Small intestine (tissue), 7 donors: ENCODE measurements at regions not wholly inside any gene's neighbourhood (a gene's known extent, or its start where the extent isn't known, plus 50 kb on each side); places are given as distances from the start of the nearest gene placed in this dataset.

Experiments used
- DNase-seq, 2 donors: peaks; one replicate each; pipeline versions ENCODE4 v3.0.0 to v3.0.0-alpha.2; 2013
- FAIRE-seq: peaks from 2 replicates; lab custom pipeline; 2012; peaks lifted over from hg19 to GRCh38; lab: Jason Lieb, UNC
- H3K27ac ChIP-seq, 3 donors: one replicate each; pipeline ENCODE4 v1.5.1; 2013; ENCODE audit warnings: low read length in 2 of 3, mild to moderate bottlenecking in 2 of 3, control low read depth in 1 of 3, inconsistent platforms in 1 of 3, low read depth in 1 of 3, moderate library complexity in 1 of 3
- H3K27me3 ChIP-seq, 3 donors: one replicate each; pipeline ENCODE4 v1.6.1; 2013; ENCODE audit warnings: low read length in 3 of 3, inconsistent platforms in 1 of 3; ENCODE audit not compliant: control insufficient read depth in 3 of 3, insufficient read depth in 3 of 3
- H3K36me3 ChIP-seq, 3 donors: one replicate each; pipeline ENCODE4 v1.6.1; 2013; ENCODE audit warnings: low read length in 3 of 3, inconsistent platforms in 1 of 3, low read depth in 1 of 3, mild to moderate bottlenecking in 1 of 3, moderate library complexity in 1 of 3; ENCODE audit not compliant: control insufficient read depth in 3 of 3, insufficient read depth in 2 of 3
- H3K4me1 ChIP-seq, 3 donors: one replicate each; pipeline ENCODE4 v1.6.1; 2013; ENCODE audit warnings: low read length in 2 of 3, inconsistent platforms in 1 of 3, low read depth in 1 of 3, mild to moderate bottlenecking in 1 of 3, moderate library complexity in 1 of 3; ENCODE audit not compliant: control insufficient read depth in 3 of 3, insufficient read depth in 2 of 3
- H3K4me3 ChIP-seq, 3 donors: one replicate each; pipeline ENCODE4 v1.5.1; 2013; ENCODE audit warnings: low read length in 3 of 3, control low read depth in 1 of 3, inconsistent platforms in 1 of 3, low read depth in 1 of 3, mild to moderate bottlenecking in 1 of 3, moderate library complexity in 1 of 3
- H3K9me3 ChIP-seq, 2 donors: one replicate each; pipeline ENCODE4 v1.6.1; 2013; ENCODE audit warnings: low read depth in 1 of 2, low read length in 1 of 2; ENCODE audit not compliant: control insufficient read depth in 2 of 2, insufficient read depth in 1 of 2
- WGBS, 3 donors: extraction: QIAGEN DNeasy Blood & Tissue Kit; methylation state at CpG; one replicate each; pipeline ENCODE4 v1.1.7; 2013; 5-methylcytosine and 5-hydroxymethylcytosine counted together
- donor health status: healthy with polysubstance abuse.
- donor health status: control.
- donor health status: control.
- donor health status: Bipolar disorder and iron deficiency.
- donor health status: healthy.

DNA sequence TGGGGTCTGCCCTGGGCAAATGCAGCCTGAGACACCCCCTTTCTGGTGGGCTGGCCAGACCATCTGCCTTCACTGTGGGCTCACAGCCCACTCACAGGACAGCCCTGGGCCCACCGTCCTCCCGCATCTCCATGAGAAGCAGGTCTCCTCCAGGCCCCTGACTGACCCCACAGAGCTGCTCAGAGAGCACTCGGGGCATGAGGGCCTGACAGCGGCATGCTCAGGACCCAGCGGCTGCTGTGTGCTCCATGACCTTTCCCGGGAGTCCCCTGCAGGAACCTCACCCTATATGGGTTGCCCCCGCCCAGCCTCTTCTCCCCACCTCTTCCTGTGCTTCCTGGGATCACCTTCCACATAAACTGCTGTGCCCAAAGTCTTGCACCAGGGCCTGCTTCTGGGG lies 162.4 kb upstream of the CST7 start:
- WGBS, 3 donors: 81 to 88% (median 85%) methylated on average over 5 to 7 of the region's 7 CpGs
- H3K4me3 ChIP-seq: no peak overlapping the region
- FAIRE-seq: no peak
- no peak overlapping the region for H3K27ac ChIP-seq
- no peak for DNase-seq
- H3K4me1 ChIP-seq: no peaks in the 10 kb centered on the region
- no peaks in the 10 kb centered on the region for H3K9me3 ChIP-seq
- peaks cover 0 to 2% (median 0%) of the 10 kb centered on the region in 3 donors for H3K27me3 ChIP-seq
- H3K36me3 ChIP-seq: no peaks in the 10 kb centered on the region

GRCh38 chr20:24787071-24787470 lies 162.0 kb upstream of the CST7 start:
- Histone ChIP-seq H3K27me3 (peaks cover 0 to 2% (median 0%) of the 10 kb centered on the region in 3 donors), H3K36me3 (no peaks in the 10 kb centered on the region), H3K4me1 (no peaks in the 10 kb centered on the region), H3K4me3 (no peak overlapping the region), H3K27ac (no peak overlapping the region), H3K9me3 (no peaks in the 10 kb centered on the region)
- WGBS, 3 donors: 83 to 89% (median 89%) methylated on average over 10 of the region's 10 CpGs
- no peak for FAIRE-seq
- DNase-seq: no peak

DNA sequence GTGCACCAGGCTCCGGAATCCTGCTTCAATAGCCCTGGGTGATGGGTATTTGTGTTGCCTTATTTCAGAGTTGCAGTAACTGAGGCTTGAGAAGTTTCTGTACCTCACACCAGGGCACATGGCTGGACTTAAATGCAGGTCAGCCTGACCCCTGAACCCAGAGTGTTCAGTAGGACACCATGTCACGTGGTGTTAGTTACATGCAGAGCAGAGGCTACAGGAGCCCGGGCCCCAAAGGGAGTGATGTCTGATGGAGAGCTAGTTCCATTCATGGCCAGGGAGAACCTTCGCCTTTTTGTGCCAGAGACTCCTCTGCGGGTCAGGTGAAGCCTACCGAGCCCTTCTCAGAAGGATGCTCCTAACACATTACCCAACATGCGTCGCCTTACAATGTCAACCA lies 161.4 kb upstream of the CST7 start:
- H3K27ac ChIP-seq: no peak overlapping the region
- WGBS, 3 donors: 84 to 93% (median 91%) methylated on average over 8 of the region's 8 CpGs
- H3K4me3 ChIP-seq: no peak overlapping the region
- FAIRE-seq (no peak), DNase-seq (no peak)
- H3K9me3 ChIP-seq: no peaks in the 10 kb centered on the region
- H3K27me3 ChIP-seq: peaks cover 0 to 2% (median 0%) of the 10 kb centered on the region in 3 donors
- H3K4me1 ChIP-seq: no peaks in the 10 kb centered on the region
- no peaks in the 10 kb centered on the region for H3K36me3 ChIP-seq

DNA sequence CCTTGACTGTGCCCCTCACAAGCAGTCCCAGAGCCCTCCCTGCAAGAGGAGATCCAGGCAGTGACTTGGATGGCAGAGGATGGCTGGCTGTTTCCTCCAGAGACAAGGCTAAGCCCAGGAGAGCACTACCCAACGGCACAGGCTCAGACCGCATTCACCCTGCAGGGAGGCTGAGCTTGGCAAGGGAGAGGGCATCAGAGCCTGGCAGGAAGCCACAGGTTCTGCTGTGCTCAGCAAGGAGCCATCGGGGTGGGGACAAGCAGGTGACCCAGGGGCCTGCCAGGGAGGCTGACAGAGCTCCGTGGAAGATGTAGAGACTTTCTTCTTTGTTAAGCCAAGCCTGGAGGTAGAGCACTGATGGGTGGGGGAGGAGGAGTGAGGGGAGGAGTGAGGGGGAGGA lies 159.2 kb upstream of the CST7 start:
- Histone ChIP-seq H3K36me3 (no peaks in the 10 kb centered on the region), H3K4me1 (no peaks in the 10 kb centered on the region), H3K9me3 (no peaks in the 10 kb centered on the region), H3K27ac (no peak overlapping the region), H3K4me3 (no peak overlapping the region), H3K27me3 (no peaks in the 10 kb centered on the region)
- FAIRE-seq (no peak), DNase-seq (no peak)
- 46 to 76% (median 47%) methylated on average over 4 of the region's 4 CpGs for WGBS, 3 donors

GRCh38 chr20:24790746-24791283 lies 158.3 kb upstream of the CST7 start:
- Histone ChIP-seq H3K4me1 (no peaks in the 10 kb centered on the region), H3K9me3 (no peaks in the 10 kb centered on the region), H3K27me3 (no peaks in the 10 kb centered on the region), H3K4me3 (no peak overlapping the region), H3K36me3 (no peaks in the 10 kb centered on the region), H3K27ac (no peak overlapping the region)
- FAIRE-seq (no peak), DNase-seq (no peak)
- WGBS, 3 donors: 72 to 81% (median 75%) methylated on average over 13 of the region's 13 CpGs

- no peak overlapping the region for H3K27ac ChIP-seq
- WGBS, 3 donors: 88 to 92% (median 88%) methylated on average over 2 of the region's 2 CpGs
- no peaks in the 10 kb centered on the region for H3K4me1 ChIP-seq
- FAIRE-seq (no peak), DNase-seq (no peak)
- H3K36me3 ChIP-seq: no peaks in the 10 kb centered on the region
- no peak overlapping the region for H3K4me3 ChIP-seq
- H3K27me3 ChIP-seq: peaks cover 0 to 2% (median 0%) of the 10 kb centered on the region in 3 donors
- no peaks in the 10 kb centered on the region for H3K9me3 ChIP-seq
These were observed 157.1 kb upstream of the CST7 start for GRCh38 chr20:24791953-24792352.

DNA sequence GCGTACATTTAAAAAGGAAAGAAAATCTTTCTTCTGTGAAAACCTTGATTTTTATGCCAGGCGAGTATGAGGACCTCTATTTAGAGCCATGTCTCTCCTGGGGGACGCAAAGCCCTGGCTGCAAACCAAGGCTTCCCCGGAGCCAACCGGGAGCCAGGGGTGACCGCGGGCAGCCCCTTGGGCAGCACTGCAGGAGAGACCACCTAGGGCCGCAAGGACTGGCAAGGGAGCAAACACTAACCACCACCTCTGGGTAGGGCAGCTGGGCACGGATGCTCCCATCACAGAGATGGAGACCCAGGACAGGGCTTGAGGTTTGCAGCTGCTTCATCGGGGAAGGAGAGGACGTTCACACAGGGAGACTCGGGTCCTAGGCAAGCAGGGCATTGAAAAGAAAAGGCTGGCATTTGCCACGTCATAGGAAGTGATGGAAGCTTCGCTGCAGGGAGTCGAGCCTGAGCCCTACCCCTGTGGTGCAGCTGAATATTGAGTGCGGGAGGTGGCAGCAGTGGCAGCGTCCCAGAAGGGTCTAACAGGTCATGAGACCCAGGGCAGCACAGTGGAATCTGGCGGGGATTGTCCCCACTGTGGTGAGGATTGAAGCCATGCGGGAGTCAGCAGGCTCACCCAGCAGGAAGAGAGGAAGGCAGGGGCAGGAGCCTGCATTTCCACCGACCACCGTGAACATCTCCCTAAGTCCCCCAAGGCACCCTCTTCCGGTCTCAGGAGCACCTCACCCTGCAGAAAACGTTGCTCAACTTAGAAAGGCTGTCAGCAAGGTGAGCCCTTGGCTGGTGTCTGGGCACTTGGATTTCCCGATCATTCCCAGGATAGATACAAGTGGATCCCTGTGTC lies 156.2 kb upstream of the CST7 start:
- no peak overlapping the region for H3K4me3 ChIP-seq
- peaks cover 0 to 2% (median 0%) of the 10 kb centered on the region in 3 donors for H3K27me3 ChIP-seq
- WGBS, 3 donors: 86 to 88% (median 86%) methylated on average over 22 to 24 of the region's 24 CpGs
- H3K27ac ChIP-seq: no peak overlapping the region
- FAIRE-seq: no peak
- DNase-seq: no peak
- H3K9me3 ChIP-seq: no peaks in the 10 kb centered on the region
- H3K4me1 ChIP-seq: no peaks in the 10 kb centered on the region
- H3K36me3 ChIP-seq: no peaks in the 10 kb centered on the region

- no peak overlapping the region for H3K4me3 ChIP-seq
- peaks cover 0 to 2% (median 0%) of the 10 kb centered on the region in 3 donors for H3K27me3 ChIP-seq
- no peak overlapping the region for H3K27ac ChIP-seq
- FAIRE-seq (no peak), DNase-seq (no peak)
- 57 to 79% (median 63%) methylated on average over 8 of the region's 8 CpGs for WGBS, 3 donors
- H3K36me3 ChIP-seq: no peaks in the 10 kb centered on the region
- no peaks in the 10 kb centered on the region for H3K4me1 ChIP-seq
- no peaks in the 10 kb centered on the region for H3K9me3 ChIP-seq
These were observed 153.6 kb upstream of the CST7 start for GRCh38 chr20:24795436-24795835.
